ENCODE measurements at regions not wholly inside any gene's neighbourhood (a gene's known extent, or its start where the extent isn't known, plus 50 kb on each side); places are given as distances from the start of the nearest gene placed in this dataset.

DNA sequence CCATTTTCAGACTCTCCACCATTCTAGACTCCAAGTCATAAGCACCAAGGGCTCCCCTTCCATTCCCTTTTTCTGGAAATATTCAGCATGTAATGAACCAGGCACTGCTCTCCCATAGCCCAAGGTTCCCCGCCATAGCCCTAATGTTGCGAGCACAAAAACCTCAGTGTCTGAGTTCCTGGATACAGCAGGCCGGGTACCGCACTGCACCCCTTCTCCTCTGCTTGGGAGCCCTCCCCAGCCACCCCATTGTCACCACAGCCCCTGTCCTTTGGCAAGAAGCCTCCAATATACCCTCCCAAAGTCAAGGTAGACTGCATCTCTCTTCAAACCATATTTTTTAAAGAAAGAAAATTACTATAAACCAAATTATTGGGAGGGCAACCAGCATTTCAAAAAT is 1341.1 kb downstream of the BRD1 start:
- TF ChIP-seq, protein P1, sequence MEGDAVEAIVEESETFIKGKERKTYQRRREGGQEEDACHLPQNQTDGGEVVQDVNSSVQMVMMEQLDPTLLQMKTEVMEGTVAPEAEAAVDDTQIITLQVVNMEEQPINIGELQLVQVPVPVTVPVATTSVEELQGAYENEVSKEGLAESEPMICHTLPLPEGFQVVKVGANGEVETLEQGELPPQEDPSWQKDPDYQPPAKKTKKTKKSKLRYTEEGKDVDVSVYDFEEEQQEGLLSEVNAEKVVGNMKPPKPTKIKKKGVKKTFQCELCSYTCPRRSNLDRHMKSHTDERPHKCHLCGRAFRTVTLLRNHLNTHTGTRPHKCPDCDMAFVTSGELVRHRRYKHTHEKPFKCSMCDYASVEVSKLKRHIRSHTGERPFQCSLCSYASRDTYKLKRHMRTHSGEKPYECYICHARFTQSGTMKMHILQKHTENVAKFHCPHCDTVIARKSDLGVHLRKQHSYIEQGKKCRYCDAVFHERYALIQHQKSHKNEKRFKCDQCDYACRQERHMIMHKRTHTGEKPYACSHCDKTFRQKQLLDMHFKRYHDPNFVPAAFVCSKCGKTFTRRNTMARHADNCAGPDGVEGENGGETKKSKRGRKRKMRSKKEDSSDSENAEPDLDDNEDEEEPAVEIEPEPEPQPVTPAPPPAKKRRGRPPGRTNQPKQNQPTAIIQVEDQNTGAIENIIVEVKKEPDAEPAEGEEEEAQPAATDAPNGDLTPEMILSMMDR (IDR thresholded peaks at IDR 0.05; ENCODE audit: low read depth, low read length, poor library complexity, severe bottlenecking), result no peak
- TF ChIP-seq EZH2phosphoT487 (IDR thresholded peaks at IDR 0.05; ENCODE audit: borderline replicate concordance, low read length), result no peak
